ENCODE measurements at regions not wholly inside any gene's neighbourhood (a gene's known extent, or its start where the extent isn't known, plus 50 kb on each side); places are given as distances from the start of the nearest gene placed in this dataset.

DNA sequence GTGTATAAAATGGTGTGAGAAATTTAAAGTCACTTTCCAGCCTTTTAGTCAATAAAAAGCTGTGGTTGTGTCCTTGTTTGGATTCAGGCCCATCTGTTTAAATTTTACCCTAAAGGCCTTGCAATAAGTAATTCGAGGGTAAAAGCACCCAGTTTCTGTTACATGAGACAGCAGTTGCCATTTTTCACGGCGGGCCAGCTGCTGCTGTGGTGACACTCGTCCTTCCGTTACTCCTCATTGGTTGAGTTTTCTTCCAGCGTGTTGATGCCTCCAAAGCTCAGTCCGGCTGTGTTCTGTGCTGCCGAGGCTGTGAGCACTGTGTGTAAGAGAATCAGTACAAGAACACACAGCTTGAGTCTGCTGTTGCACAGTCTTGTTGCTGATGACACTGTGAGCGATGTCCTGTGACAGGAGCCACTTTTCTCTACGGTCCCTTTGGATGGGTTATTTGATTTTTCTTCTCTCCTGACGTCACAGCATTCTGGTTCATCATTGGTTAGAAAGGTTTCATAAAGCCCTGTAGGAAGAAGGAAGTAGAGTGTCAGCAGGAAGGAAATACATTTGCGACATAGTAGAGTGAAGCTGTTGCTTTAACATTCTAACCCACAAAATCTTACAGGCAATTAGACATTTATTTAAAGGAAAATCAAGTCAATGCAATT lies 602.5 kb upstream of the ARGLU1 start:
- Histone ChIP-seq H3K27ac (no peak overlapping the region), H3K9me3 (peaks cover 0 to 4% of the 10 kb centered on the region in 2 donors), H3K4me1 (no peaks in the 10 kb centered on the region), H3K27me3 (no peaks in the 10 kb centered on the region), H3K4me3 (no peak overlapping the region), H3K36me3 (no peaks in the 10 kb centered on the region)
- intact Hi-C loops (cut with DNase I) = no loop called here
- TF ChIP-seq, protein P1, sequence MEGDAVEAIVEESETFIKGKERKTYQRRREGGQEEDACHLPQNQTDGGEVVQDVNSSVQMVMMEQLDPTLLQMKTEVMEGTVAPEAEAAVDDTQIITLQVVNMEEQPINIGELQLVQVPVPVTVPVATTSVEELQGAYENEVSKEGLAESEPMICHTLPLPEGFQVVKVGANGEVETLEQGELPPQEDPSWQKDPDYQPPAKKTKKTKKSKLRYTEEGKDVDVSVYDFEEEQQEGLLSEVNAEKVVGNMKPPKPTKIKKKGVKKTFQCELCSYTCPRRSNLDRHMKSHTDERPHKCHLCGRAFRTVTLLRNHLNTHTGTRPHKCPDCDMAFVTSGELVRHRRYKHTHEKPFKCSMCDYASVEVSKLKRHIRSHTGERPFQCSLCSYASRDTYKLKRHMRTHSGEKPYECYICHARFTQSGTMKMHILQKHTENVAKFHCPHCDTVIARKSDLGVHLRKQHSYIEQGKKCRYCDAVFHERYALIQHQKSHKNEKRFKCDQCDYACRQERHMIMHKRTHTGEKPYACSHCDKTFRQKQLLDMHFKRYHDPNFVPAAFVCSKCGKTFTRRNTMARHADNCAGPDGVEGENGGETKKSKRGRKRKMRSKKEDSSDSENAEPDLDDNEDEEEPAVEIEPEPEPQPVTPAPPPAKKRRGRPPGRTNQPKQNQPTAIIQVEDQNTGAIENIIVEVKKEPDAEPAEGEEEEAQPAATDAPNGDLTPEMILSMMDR (IDR thresholded peaks at IDR 0.05) = no peak
- DNase-seq (no peak), ATAC-seq (no peak)

GRCh38 chr13:107157271-107157670 lies 589.3 kb upstream of the ARGLU1 start:
- Histone ChIP-seq H3K27ac (no peak overlapping the region), H3K27me3 (no peaks in the 10 kb centered on the region), H3K36me3 (no peaks in the 10 kb centered on the region), H3K4me1 (no peaks in the 10 kb centered on the region), H3K9me3 (no peaks in the 10 kb centered on the region), H3K4me3 (no peak overlapping the region)
- ATAC-seq = no peak
- intact Hi-C loops (cut with DNase I) = no loop called here
- TF ChIP-seq, protein P1 (IDR thresholded peaks at IDR 0.05) = no peak
- DNase-seq = peak in 2 of 4 donors; percentile 18 to 51

- Histone ChIP-seq H3K36me3 (no peaks in the 10 kb centered on the region), H3K27me3 (no peaks in the 10 kb centered on the region), H3K27ac (no peak overlapping the region), H3K9me3 (no peaks in the 10 kb centered on the region), H3K4me1 (no peaks in the 10 kb centered on the region), H3K4me3 (no peak overlapping the region)
- DNase-seq (peak in 1 of 4 donors; percentile 36), ATAC-seq (no peak)
- intact Hi-C loops (cut with DNase I) = no loop called here
- TF ChIP-seq, protein P1 (IDR thresholded peaks at IDR 0.05) = no peak
Observed at GRCh38 chr13:107144432-107144831, 576.5 kb upstream of the ARGLU1 start.

GRCh38 chr13:107141767-107142166 lies 573.8 kb upstream of the ARGLU1 start:
- TF ChIP-seq, protein P1 (IDR thresholded peaks at IDR 0.05) = no peak
- H3K27ac ChIP-seq = no peak overlapping the region
- no peaks in the 10 kb centered on the region for H3K27me3 ChIP-seq
- H3K4me3 ChIP-seq = no peak overlapping the region
- DNase-seq = no peak
- no peak for ATAC-seq
- H3K9me3 ChIP-seq = no peaks in the 10 kb centered on the region
- H3K4me1 ChIP-seq = no peaks in the 10 kb centered on the region
- intact Hi-C loops (cut with DNase I) = no loop called here
- no peaks in the 10 kb centered on the region for H3K36me3 ChIP-seq

DNA sequence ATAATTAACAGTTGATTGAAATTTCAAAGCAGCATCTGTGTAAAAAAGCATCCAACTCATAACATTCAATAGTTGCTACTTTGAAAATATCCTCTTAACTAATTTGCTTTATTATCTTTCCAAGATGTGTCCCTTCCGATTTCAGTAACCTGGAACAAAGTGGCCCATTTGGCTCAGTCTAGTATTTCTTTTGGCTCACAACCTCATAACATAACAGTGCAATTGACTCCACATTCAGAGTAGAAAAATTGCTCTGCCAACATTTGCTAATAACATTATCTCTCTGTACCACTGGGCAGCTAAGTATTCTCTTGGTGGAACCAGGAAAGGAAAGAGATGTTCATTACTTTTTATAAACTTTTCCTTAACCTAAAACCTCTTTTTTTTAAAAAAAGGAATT lies 571.1 kb upstream of the ARGLU1 start:
- ATAC-seq = peak; percentile 17
- DNase-seq = no peak
- H3K36me3 ChIP-seq = no peaks in the 10 kb centered on the region
- H3K9me3 ChIP-seq = no peaks in the 10 kb centered on the region
- no peak overlapping the region for H3K27ac ChIP-seq
- H3K4me3 ChIP-seq = no peak overlapping the region
- H3K27me3 ChIP-seq = no peaks in the 10 kb centered on the region
- TF ChIP-seq, protein P1 (IDR thresholded peaks at IDR 0.05) = no peak
- H3K4me1 ChIP-seq = no peaks in the 10 kb centered on the region
- intact Hi-C loops (cut with DNase I) = no loop called here

Measured in left lung (tissue), 4 donors.